ENCODE measurements at regions not wholly inside any gene's neighbourhood (a gene's known extent, or its start where the extent isn't known, plus 50 kb on each side); places are given as distances from the start of the nearest gene placed in this dataset.

GRCh38 chr10:56567580-56567979, 206.5 kb upstream of the ZWINT start:
- CTCF ChIA-PET = no interaction called here
- H3K9me3 Mint-ChIP-seq = peaks cover 11% of the 10 kb centered on the region
- H3K4me3 Mint-ChIP-seq = no peak overlapping the region
- TF ChIP-seq CTCF (IDR thresholded peaks at IDR 0.05) = no peak
- intact Hi-C loops (cut with micrococcal nuclease) = no loop called here
- POLR2A ChIA-PET = no interaction called here
- ATAC-seq (no peak), DNase-seq (no peak)
- no peaks in the 10 kb centered on the region for H3K27me3 Mint-ChIP-seq
- H3K36me3 Mint-ChIP-seq (ENCODE audit: low read depth) = no peaks in the 10 kb centered on the region
- no peaks in the 10 kb centered on the region for H3K4me1 Mint-ChIP-seq (ENCODE audit: low read depth)
- no peak overlapping the region for H3K27ac Mint-ChIP-seq

GRCh38 chr10:56561336-56561735, 200.3 kb upstream of the ZWINT start:
- Mint-ChIP-seq H3K27ac (no peak overlapping the region), H3K4me3 (no peak overlapping the region), H3K27me3 (no peaks in the 10 kb centered on the region), H3K9me3 (peaks cover 1% of the 10 kb centered on the region), H3K36me3 (ENCODE audit: low read depth) (no peaks in the 10 kb centered on the region), H3K4me1 (ENCODE audit: low read depth) (no peaks in the 10 kb centered on the region)
- no peak for TF ChIP-seq CTCF (IDR thresholded peaks at IDR 0.05)
- POLR2A ChIA-PET = no interaction called here
- no peak for DNase-seq
- ATAC-seq = no peak
- CTCF ChIA-PET = no interaction called here
- intact Hi-C loops (cut with micrococcal nuclease) = no loop called here

GRCh38 chr10:56551037-56551436, 190.0 kb upstream of the ZWINT start:
- ATAC-seq (no peak), DNase-seq (no peak)
- POLR2A ChIA-PET = no interaction called here
- intact Hi-C loops (cut with micrococcal nuclease) = no loop called here
- Mint-ChIP-seq H3K36me3 (ENCODE audit: low read depth) (no peaks in the 10 kb centered on the region), H3K4me3 (no peak overlapping the region), H3K27me3 (no peaks in the 10 kb centered on the region), H3K9me3 (peaks cover 10% of the 10 kb centered on the region), H3K27ac (no peak overlapping the region), H3K4me1 (ENCODE audit: low read depth) (no peaks in the 10 kb centered on the region)
- TF ChIP-seq CTCF (IDR thresholded peaks at IDR 0.05) = no peak
- CTCF ChIA-PET = no interaction called here

GRCh38 chr10:56547163-56547562, 186.1 kb upstream of the ZWINT start:
- no peak for TF ChIP-seq CTCF (IDR thresholded peaks at IDR 0.05)
- DNase-seq (no peak), ATAC-seq (no peak)
- Mint-ChIP-seq H3K4me1 (ENCODE audit: low read depth) (no peaks in the 10 kb centered on the region), H3K36me3 (ENCODE audit: low read depth) (no peaks in the 10 kb centered on the region), H3K9me3 (peaks cover 11% of the 10 kb centered on the region), H3K4me3 (no peak overlapping the region), H3K27me3 (no peaks in the 10 kb centered on the region), H3K27ac (no peak overlapping the region)
- ChIA-PET CTCF (no interaction called here), POLR2A (no interaction called here)
- intact Hi-C loops (cut with micrococcal nuclease) = no loop called here

GRCh38 chr10:56537984-56538383, 176.9 kb upstream of the ZWINT start:
- no peaks in the 10 kb centered on the region for H3K36me3 Mint-ChIP-seq (ENCODE audit: low read depth)
- no peak for TF ChIP-seq CTCF (IDR thresholded peaks at IDR 0.05)
- H3K9me3 Mint-ChIP-seq = peaks cover 3% of the 10 kb centered on the region
- H3K4me1 Mint-ChIP-seq (ENCODE audit: low read depth) = no peaks in the 10 kb centered on the region
- CTCF ChIA-PET = no interaction called here
- ATAC-seq (no peak), DNase-seq (no peak)
- no peak overlapping the region for H3K27ac Mint-ChIP-seq
- POLR2A ChIA-PET = no interaction called here
- intact Hi-C loops (cut with micrococcal nuclease) = no loop called here
- no peaks in the 10 kb centered on the region for H3K27me3 Mint-ChIP-seq
- no peak overlapping the region for H3K4me3 Mint-ChIP-seq

Measured in activated CD8-positive, alpha-beta T cell treated with anti-CD3 and anti-CD28 coated beads for 36 hours (primary cell).